Activated B cell treated with CpG ODN at 0.5 μM for 24 hours (primary cell): ENCODE measurements at regions not wholly inside any gene's neighbourhood (a gene's known extent, or its start where the extent isn't known, plus 50 kb on each side); places are given as distances from the start of the nearest gene placed in this dataset.

Source experiments
- ATAC-seq: fragments of 200-7000 bp; cut with Tn5 transposase; one replicate; pipeline ENCODE4 v1.10.0; 2021; ENCODE audit warnings: low read depth, mild to moderate bottlenecking, moderate library complexity
- CTCF ChIA-PET: fragments of 350-600 bp; sonication (Branson Sonifier 250); formaldehyde crosslinking; loops from one replicate; lab custom pipeline; 2021; ENCODE audit warnings: antibody characterized with exemption; lab: Charles Lee
- POLR2A ChIA-PET: fragments of 350-600 bp; sonication (Branson Sonifier 250); formaldehyde crosslinking; loops from one replicate; lab custom pipeline; 2021; ENCODE audit warnings: antibody characterized with exemption; lab: Charles Lee
- DNase-seq: peaks from one replicate; pipeline ENCODE4 v3.0.0; 2022
- H3K27ac Mint-ChIP-seq: one replicate; pipeline ENCODE4 v1.8.0; 2020; ENCODE audit warnings: mixed read lengths
- H3K27me3 Mint-ChIP-seq: one replicate; pipeline ENCODE4 v1.8.0; 2021; ENCODE audit warnings: mixed read lengths
- H3K36me3 Mint-ChIP-seq: one replicate; pipeline ENCODE4 v1.8.0; 2021; ENCODE audit warnings: low read depth, mixed read lengths
- H3K4me1 Mint-ChIP-seq: one replicate; pipeline ENCODE4 v1.8.0; 2021; ENCODE audit warnings: mixed read lengths
- H3K4me3 Mint-ChIP-seq: one replicate; pipeline ENCODE4 v1.8.0; 2020; ENCODE audit warnings: mild to moderate bottlenecking, mixed read lengths
- H3K9me3 Mint-ChIP-seq: one replicate; pipeline ENCODE4 v1.8.0; 2020; ENCODE audit warnings: mixed read lengths
- CTCF ChIP-seq: fragments of 200-600 bp; IDR thresholded peaks from one replicate; pipeline ENCODE4 v1.8.0; 2022; ENCODE audit warnings: antibody characterized with exemption, mild to moderate bottlenecking
- intact Hi-C: fragments of 100-400 bp; cut with micrococcal nuclease; formaldehyde crosslinking; loops from one replicate; pipeline ENCODE4 v1.15.1; 2024

- no peaks in the 10 kb centered on the region for H3K4me1 Mint-ChIP-seq
- H3K27me3 Mint-ChIP-seq = peaks cover 2% of the 10 kb centered on the region
- no peak for DNase-seq
- intact Hi-C loops = no loop called here
- ChIA-PET POLR2A (no interaction called here), CTCF (interaction anchor here (1.7 kb wide), 1 partner anchor 15 kb away, joined by 5 read pairs; no protein-coding TSS in a partner anchor)
- no peak overlapping the region for H3K4me3 Mint-ChIP-seq
- ATAC-seq = no peak
- no peak overlapping the region for H3K27ac Mint-ChIP-seq
- TF ChIP-seq CTCF = no peak
- H3K36me3 Mint-ChIP-seq = no peaks in the 10 kb centered on the region
- H3K9me3 Mint-ChIP-seq = no peaks in the 10 kb centered on the region
These were observed 150.7 kb downstream of the DHX15 start for GRCh38 chr4:24433515-24434214.

DNA sequence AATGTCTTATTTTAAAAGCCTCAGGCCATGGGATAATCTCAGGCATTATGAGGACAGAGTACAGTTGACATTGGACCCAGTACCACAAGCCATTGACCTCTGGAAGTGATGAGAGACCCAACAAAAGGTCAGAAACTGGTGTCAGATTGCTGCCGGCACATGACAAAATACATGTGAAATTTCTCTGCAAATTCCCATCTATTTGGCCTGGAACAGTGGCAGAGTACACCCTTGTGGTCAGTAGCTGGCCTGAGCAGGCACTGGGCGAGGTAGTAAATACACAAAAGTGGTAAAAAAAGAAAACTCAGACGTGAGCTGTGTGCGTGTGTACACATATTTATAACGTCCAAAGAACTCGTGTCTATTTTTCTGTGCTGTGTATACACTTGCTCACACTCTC lies 155.5 kb downstream of the DHX15 start:
- no peak overlapping the region for H3K4me3 Mint-ChIP-seq
- peaks cover 1% of the 10 kb centered on the region for H3K27me3 Mint-ChIP-seq
- ATAC-seq (no peak), DNase-seq (no peak)
- H3K36me3 Mint-ChIP-seq = no peaks in the 10 kb centered on the region
- ChIA-PET POLR2A (no interaction called here), CTCF (no interaction called here)
- H3K9me3 Mint-ChIP-seq = no peaks in the 10 kb centered on the region
- no peak overlapping the region for H3K27ac Mint-ChIP-seq
- no peaks in the 10 kb centered on the region for H3K4me1 Mint-ChIP-seq
- intact Hi-C loops = no loop called here
- no peak for TF ChIP-seq CTCF

- H3K4me3 Mint-ChIP-seq = no peak overlapping the region
- intact Hi-C loops = no loop called here
- no peaks in the 10 kb centered on the region for H3K9me3 Mint-ChIP-seq
- H3K4me1 Mint-ChIP-seq = no peaks in the 10 kb centered on the region
- DNase-seq = no peak
- CTCF ChIA-PET = interaction anchor here (1.4 kb wide), 1 partner anchor 9 kb away, joined by 4 read pairs; no protein-coding TSS in a partner anchor
- no peak overlapping the region for H3K27ac Mint-ChIP-seq
- peaks cover 1% of the 10 kb centered on the region for H3K27me3 Mint-ChIP-seq
- POLR2A ChIA-PET = no interaction called here
- no peaks in the 10 kb centered on the region for H3K36me3 Mint-ChIP-seq
- no peak for TF ChIP-seq CTCF
- no peak for ATAC-seq
These were observed 157.8 kb downstream of the DHX15 start for GRCh38 chr4:24426557-24426956.

- H3K4me3 Mint-ChIP-seq = no peak overlapping the region
- peaks cover 1% of the 10 kb centered on the region for H3K27me3 Mint-ChIP-seq
- no peaks in the 10 kb centered on the region for H3K36me3 Mint-ChIP-seq
- intact Hi-C loops = no loop called here
- no peak for DNase-seq
- no peak for TF ChIP-seq CTCF
- no peaks in the 10 kb centered on the region for H3K9me3 Mint-ChIP-seq
- no peaks in the 10 kb centered on the region for H3K4me1 Mint-ChIP-seq
- H3K27ac Mint-ChIP-seq = no peak overlapping the region
- no peak for ATAC-seq
- ChIA-PET POLR2A (no interaction called here), CTCF (interaction anchor here (1.4 kb wide), 1 partner anchor 8 kb away, joined by 4 read pairs; no protein-coding TSS in a partner anchor)
These were observed 158.5 kb downstream of the DHX15 start for GRCh38 chr4:24425863-24426262.

DNA sequence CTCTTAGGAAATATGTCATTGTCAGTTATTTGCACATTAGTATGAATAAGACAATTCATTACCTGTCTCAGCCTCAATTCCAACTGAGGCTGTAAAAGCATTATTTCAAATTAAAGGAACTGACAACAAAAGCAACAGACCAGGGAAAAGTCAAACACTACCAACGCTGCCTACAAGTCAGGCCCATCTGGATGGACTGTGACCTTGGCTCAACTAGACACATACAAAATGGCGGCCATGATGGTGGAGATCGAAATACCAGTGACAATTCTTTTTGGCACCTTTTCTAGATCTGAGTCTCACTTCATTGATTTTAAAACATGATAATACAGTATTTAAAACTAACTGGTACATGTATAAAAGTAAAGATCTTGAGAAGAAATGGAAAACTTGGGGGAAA lies 160.7 kb downstream of the DHX15 start:
- TF ChIP-seq CTCF = no peak
- Mint-ChIP-seq H3K36me3 (no peaks in the 10 kb centered on the region), H3K9me3 (no peaks in the 10 kb centered on the region), H3K4me1 (peaks cover 2% of the 10 kb centered on the region), H3K4me3 (no peak overlapping the region), H3K27me3 (peaks cover 1% of the 10 kb centered on the region), H3K27ac (no peak overlapping the region)
- ChIA-PET CTCF (no interaction called here), POLR2A (no interaction called here)
- intact Hi-C loops = no loop called here
- DNase-seq (no peak), ATAC-seq (no peak)
